GM19035 (cell line): ENCODE measurements at regions not wholly inside any gene's neighbourhood (a gene's known extent, or its start where the extent isn't known, plus 50 kb on each side); places are given as distances from the start of the nearest gene placed in this dataset.
"Not testable (repeated sequence)": the region's sequence is repeated elsewhere in the genome, so short reads cannot be mapped to it uniquely, and the experiment has no call there.

ENCODE experiments used
- ATAC-seq: cut with Tn5 transposase; IDR thresholded peaks from one replicate; pipeline ENCODE4 v1.9.1; 2021; ENCODE audit not compliant: unreplicated experiment

DNA sequence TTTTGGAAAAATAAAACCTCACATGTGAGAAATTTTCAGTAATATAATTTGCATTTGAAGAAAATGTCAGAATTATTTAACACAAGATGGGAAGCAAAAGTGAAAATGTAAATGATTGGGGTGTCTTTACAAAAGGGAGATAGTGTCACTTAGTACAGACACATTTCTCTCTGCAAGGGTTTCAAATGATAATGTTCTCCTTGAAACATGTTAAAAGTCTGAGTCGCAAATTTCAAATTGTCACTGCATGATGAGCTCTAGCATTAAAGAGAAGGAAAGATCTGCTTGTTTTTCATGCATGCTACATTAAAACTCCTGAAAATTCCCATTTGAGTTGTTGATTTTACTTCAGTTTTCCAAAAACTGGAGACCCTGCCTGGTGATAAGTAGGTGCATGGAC, 122.0 kb upstream of the LDB2 start:
- no peak for ATAC-seq

DNA sequence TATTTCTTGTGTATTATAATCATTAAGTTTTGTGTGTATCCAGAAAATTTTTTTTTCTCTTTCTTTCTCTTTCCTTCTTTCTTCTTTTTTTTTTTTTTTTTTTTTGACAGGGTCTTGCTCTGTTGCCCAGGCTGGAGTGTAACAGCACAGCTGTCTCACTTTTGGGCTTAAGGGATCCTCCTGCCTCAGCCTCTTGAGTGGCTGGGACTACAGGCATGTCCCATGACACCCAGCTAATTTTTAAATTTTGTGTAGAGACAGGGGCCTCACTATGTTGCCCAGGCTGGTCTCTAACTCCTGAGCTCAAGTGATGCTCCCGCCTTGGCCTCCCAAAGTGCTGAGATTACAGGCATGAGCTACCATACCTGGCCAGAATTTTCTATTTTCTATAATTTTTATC, 120.2 kb upstream of the LDB2 start:
- not testable (repeated sequence) for ATAC-seq

DNA sequence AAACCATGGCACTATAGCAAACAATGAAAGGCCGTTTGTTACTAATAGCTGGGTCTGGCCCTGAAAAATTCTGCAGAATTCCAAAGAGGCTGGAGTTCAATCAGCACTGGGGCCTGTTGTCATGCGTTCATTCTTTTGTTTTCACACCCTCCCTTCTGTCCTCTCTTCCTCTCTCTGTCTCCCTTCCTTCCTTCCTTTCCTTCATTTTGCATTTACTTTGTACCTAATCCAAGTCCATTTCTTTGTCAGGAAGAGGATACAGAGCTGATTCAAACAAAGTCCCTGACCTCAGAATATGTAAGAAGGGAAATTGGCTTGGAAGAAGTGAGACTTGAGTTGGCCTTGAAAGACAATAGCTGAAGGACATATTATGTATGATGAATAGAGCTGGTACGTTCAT, 119.6 kb upstream of the LDB2 start:
- no peak for ATAC-seq

DNA sequence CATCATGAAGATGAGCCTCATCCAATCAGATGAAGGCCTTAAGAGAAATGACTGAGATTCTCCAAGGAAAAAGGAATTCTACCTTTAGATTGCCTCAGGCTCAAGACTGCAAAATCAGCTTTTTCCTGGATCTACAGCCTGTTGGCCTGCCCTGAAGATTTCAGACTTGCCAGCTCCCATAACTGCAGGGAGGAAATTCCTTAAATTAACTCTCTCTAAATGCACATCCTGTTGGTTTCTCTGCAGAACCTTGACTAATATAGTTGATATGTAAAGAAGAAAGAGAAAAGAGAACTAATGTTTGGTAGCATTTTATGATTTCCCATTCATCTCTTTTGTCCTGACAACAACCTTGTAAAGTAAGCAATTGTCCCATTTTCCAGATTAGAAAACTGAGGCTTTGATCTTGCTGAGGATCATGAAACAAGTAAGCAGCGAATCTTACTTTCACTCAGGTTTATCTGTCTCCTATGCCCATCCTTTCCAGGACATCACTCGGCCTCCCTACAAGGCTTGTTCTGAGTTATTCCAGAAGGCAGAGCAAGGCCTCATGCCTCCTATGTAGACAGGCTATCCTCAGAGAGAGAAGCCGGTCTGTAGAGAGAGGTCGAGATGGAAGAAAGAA, 115.0 kb upstream of the LDB2 start:
- no peak for ATAC-seq

DNA sequence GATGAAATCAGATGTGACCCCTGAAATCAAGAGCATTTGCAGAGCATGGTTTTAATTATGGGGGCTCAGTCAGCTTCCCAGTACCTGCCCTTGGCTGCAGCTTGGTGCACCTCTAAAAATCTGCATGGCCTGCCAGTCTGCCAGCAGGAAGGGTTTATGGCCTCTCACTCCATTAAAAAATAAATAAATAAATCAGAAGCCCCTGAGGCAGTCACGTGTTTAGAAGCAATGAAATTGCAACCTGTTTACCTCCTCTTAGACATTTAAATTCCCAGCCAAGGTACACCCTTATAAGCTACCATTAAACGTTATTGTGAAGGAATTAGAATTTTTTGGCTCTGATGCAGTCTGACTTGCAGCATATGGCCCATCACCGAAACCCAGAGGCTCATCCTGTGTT, 114.0 kb upstream of the LDB2 start:
- ATAC-seq = no peak

DNA sequence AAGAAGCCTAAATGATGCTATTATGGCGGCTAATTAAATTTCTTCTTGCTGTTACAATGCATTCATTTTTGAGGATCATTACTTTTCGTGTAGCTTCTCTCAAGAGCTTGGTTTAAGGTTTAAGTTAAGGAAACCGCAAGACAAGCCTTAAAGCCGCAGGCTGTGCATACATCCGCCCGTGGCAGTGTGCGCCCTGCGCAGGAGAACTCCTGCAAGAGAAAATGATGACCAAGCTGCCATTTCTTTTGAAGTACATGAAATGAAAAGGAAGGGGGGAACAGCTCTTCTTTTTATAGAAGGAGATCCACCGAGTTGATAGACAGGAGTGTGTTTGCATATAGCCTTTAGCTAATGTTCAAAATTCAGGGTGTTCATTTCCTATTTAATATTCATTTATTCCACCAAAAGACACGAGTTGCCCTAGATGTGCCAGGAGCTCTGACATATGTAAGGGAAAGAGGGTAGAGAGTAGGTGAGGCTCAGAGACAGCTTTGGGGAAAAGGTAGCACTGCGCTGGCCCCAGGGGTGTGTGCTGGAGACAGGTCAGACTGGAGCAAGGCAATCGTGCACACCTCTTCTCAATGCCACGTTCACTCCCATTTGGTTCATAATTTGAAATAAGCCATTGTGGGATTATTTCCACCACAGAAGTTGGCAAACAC, 112.1 kb upstream of the LDB2 start:
- no peak for ATAC-seq

DNA sequence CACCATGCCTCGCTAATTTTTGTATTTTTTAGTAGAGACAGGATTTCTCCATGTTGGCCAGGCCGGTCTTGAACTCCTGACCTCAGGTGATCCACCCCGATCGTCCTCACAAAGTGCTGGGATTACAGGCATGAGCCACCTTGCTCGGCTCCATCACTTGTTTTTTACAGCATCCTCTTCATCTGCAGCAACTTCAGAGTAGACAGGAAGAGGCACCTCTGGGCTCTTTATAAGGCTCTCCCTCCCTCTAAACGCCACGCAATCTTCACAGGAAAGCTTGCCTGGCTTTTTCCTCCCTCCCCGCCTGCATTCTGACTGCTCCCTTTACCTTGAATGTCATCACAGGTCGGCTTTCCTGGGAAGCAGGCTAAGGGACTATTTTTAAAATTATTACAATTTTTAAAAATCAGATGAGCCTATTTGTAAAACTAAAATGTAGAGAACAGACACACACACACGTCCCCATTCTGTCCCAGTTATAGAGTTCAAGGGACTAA, 111.5 kb upstream of the LDB2 start:
- no peak for ATAC-seq

DNA sequence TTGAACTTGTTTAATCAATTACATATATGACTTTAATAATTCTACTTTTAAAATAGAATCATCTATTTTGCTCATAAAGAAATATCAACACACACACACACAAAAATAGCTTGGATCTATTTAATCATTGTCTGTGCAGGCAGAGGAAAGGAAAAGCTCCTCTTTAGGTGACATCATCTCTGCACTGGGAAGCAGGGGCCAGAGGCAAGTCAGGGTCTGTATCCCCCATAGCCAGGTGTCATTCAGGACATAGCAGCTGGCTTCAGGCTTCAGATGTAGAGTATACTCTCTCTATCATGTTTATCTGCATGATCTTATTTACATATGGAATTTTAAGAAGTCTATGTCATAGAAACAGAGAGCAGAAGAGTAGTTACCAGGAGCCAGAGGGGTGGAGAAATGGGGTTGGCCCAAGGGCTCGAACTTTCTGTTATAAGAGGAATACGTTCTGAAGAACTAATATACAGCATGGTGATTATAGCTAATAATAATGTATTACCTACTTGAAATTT, 110.4 kb upstream of the LDB2 start:
- ATAC-seq = no peak

DNA sequence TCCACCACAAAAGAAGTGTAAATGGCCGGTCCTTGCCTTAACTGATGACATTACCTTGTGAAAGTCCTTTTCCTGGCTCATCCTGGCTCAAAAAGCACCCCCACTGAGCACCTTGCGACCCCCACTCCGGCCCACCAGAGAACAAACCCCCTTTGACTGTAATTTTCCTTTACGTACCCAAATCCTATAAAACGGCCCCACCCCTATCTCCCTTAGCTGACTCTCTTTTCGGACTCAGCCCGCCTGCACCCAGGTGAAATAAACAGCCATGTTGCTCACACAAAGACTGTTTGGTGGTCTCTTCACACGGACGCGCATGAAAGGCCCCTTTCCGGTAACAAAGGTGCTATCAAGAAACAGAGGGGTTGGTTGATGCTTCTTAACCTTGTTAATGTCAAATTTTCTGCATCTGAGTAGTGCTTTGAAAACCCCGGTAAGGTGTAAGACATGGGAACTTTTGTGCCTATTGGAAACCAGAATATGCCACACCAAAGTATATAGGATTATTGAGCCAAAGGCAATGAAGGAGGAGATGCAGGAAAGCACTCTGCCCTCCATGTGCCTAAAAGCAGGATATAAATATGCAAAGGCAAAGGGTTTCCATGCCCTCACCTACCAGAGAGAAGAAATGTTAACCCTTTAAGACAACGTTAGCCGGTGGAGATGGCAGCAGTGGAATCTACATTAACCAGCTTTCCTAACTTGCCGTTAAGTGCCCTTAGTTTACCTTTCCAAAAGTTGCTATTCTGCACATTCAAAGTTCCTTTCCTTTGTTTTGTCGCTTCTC, 105.4 kb upstream of the LDB2 start:
- not testable (repeated sequence) for ATAC-seq

DNA sequence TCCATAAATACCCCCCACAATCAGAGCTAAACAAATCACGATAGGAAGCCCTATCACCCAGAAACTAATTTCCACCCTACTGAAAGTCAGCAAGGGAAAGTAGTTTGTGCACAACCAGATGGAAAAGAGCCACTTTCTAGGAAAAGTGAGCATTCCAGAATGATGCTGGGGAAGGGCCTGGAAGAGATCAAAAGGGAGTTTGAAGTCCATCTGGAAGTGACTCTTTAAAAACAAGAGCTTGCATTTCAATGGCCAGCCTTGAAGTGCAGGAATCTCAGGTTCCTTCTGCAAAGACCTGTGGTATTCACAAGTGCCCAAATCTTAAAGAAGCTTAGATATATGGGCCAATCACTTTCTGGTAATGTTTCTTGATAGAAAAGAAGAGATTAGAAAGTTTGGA, 97.0 kb upstream of the LDB2 start:
- ATAC-seq = no peak

DNA sequence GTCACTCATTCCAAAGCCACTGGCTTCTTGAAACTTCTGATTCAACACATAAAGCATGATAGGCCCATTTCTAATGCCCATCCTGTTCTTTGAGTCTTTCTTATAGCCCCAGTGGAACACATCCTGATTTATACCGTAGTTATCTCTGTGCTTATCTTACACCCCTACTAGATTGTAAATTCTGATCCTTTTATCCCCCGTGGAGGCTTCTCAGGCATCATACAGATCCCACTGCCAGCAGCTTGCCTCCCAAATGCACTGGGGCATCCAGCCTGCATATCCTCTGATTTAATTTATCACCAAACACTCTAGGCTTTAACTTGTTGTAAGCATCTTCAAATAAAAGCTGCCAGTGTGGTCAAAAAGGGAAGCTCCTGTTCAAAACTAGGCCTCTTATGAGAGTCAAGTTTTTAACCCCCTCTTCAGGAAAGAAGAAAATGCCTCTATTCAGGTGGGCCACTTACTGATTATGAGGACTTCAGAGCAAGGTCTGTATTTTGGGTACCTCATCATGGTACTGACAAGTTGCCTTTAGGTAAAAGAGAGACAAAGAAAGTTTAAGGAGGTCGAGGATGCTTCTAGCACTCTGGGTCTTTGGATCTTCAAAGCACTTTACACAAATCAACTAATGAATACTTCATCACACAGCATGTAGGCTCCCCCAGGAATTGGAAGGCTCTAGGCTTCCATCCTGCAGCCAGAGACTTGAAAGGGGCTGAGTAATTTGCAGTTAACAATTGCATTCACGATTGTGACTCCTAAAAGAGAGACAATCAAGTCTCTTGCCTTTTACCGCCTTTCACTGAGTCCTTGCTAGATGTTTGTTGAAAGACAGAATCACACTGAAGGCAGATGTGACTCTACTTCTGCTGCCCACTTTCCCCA, 95.8 kb upstream of the LDB2 start:
- ATAC-seq = no peak

DNA sequence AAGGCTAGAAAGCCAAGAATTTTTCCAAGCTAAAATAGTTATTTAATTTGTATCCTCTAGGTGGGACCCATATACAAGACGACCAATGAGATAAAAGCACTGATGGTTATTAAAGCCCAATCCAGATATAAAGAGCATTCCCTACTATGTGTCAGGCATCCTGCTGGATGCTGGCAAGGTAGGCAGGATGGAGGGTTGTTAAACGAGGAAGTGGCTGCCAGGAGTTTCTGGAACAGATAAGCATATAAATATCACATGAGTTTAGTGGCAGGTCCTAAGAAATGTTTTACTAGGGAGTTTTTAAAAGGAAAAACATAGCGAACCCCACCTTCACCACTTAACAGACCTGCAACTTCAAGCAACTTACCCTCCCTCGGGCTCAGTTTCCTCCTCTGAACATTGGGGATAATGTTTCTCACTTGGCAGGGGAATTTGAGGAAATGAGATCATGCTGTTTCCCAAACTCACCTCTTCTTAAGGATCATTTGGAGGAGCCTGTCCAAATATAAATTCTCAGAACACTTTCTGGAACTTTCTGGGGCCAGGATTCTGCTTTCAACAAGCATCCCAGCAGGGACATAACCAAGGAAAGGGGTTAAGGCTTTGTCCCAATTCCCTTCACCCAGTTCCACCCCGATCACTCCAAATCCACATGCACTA, 94.3 kb upstream of the LDB2 start:
- no peak for ATAC-seq

DNA sequence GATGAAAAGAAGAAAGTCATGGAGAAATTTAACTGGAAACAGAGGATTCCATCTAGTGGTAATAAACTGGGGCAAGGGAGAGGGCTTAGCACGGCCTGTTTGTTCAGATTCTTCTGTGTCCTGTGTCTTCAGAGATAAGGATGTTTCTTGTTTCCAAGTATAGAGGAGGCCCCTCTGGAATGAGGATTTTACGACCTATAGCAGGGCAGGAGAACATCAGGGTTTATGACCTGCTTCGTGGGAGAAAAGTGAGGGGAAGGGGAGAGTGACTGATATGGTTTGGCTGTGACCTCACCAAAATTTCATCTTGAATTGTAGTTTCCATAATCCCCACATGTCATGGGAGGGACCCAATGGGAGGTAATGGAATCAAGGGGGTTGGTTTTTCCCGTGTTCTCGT, 93.0 kb upstream of the LDB2 start:
- ATAC-seq = no peak

DNA sequence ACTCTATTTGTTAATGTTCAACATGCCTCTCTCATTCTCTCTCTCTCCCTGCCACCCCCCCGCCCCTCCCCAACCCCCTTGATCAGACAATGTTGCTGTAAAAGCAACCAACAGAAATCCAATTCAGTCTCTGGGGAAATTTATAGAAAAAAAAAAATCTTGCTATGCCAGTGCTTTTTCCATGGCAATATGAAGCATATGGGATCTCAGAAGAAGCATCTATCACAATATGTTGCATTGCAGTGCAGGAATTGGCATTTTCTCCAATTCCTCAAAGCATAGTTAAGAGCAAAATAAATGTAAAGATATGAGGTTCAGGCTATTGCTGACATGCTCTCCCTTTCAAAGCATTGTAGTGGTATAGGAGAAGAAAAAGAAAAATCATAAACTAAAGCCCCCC, 90.9 kb upstream of the LDB2 start:
- ATAC-seq = no peak

DNA sequence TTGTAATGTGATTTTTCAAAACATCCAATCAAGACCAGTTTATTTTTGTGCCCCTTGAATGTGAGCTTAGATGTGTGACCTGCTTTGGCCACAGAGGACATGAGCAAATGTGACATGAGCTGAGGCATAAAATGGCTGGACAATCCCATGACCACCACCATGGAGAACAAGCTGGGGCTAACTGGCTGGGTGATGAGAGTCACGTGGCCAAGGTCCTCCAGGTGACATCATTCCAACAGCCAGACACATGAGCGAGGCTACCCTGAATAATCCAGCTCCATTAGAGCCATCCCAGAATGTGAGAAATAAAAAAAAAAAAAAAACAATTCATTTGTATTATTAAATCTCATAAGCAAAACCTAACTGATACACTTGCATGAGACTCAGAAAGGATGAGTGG, 90.4 kb upstream of the LDB2 start:
- no peak for ATAC-seq

DNA sequence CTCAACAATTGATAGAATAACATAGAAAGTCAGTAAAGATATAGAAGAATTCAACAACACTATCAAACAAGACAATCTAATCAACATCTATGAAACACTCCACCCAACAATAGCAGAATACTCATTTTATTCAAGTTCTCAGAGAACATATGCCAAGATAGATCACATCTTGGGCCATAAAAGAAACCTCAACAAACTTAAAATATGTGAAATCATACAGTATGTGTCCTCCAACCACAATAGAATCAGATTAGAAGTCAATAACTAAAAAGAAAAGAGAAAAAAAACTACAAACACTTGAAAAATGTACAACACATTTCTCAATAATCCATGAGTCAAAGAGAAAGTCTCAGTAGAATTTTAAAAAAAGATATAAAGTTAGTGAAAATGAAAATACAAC, 78.6 kb upstream of the LDB2 start:
- no peak for ATAC-seq

DNA sequence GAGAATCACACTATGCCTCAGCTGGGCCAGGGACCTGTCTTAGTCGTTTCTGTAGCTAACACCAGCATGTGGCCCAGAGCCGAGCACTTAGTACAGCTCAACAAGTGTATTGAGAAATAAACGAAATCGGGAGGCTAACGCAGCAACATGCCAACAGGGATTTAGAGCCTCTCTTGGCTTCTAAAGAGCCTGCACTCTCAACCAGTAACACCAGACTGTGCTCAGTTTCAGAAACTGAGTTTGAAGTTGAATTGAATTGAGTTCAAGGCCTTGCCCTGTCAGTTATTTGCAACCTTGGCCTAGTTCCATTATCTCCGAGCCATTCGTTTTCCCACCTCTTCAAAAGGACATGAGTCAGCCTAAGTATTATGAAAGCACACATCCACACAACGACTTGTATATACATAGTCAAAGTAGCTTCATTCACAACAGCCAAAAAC, 71.3 kb upstream of the LDB2 start:
- no peak for ATAC-seq

DNA sequence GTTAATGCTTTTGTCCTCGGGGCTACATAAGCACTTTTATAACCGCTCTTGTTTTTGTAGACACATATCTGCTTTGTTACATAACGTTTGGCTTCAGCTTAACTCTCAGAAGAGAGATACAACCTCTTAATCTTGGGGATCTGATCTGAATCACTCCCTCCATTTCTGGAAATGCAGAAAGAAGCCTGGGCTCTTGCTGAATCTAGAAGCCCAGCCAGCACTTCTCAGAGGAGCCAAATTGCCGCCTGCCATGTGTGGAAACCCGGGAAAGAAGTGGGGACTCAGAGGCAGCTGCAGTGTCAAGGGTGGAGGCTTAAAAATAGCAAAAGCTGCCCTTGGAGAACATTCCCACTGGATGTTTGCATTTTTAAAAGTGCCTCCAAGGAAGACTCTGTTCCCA, 69.3 kb upstream of the LDB2 start:
- no peak for ATAC-seq

DNA sequence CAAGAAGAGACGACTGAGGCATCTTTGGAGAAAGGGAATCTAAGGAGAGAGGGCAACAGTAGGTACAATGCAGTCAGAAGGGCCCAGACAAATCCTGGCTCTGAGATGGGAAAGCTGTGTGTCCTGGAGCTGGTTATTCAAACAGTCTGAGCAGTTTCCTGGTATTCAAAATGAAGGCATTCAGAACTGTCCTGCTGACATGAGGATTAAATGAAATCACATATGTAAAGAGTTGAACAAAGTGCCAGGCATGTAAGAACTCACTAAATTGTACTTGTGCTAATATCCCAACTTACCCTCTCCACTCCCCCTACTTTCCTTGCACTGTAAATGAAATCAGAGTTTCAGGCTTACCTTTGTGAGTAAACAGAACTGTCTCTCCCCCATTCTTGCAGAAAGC, 60.9 kb upstream of the LDB2 start:
- ATAC-seq = no peak

DNA sequence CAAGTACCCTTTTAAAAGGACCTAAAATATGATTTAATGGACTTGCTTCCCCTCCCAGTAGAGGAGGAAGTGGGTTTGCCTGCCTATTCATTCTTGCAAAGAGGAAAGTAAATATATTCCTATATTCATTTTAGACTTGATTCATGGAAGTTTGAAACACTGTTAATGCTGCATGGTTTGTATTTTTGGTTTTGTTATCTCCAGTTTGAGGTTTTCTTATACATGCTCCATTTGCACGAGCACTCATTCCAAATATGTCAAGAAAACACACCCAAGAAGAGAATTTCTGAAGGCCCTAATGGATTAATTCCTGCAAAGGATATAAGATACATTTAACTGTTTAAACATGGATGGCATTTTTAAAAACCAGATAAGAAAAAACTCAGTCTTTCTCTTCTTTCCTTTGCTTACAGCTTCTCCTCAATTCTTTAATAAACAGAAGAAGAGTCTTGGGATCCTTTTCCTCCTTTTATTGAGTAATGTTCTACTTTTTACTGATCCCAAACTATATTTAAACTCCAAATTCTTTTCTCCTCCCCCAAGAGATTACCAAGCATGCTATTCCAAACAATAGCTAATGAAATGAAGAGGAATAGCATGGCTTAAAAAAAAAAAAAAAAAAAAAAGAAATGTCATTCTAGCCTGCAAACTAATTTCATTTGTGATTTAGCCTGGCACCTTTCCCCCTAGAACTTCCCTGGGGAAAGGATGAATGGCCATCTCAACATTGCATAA, 54.6 kb upstream of the LDB2 start:
- ATAC-seq = no peak
